GM21381 (cell line): ENCODE measurements at regions not wholly inside any gene's neighbourhood (a gene's known extent, or its start where the extent isn't known, plus 50 kb on each side); places are given as distances from the start of the nearest gene placed in this dataset.

Source experiments
- ATAC-seq: cut with Tn5 transposase; IDR thresholded peaks from one replicate; pipeline ENCODE4 v1.9.1; 2021; ENCODE audit warnings: mild to moderate bottlenecking, moderate library complexity; ENCODE audit not compliant: unreplicated experiment

GRCh38 chr5:31049936-31050704 lies 143.4 kb upstream of the CDH6 start:
- no peak for ATAC-seq

GRCh38 chr5:31049461-31049860 lies 144.0 kb upstream of the CDH6 start:
- ATAC-seq = no peak

GRCh38 chr5:31048282-31049270 lies 144.9 kb upstream of the CDH6 start:
- ATAC-seq = no peak

- no peak for ATAC-seq
Observed at GRCh38 chr5:31047621-31048020, 145.9 kb upstream of the CDH6 start.

GRCh38 chr5:31047007-31047406 lies 146.5 kb upstream of the CDH6 start:
- ATAC-seq = no peak

- no peak for ATAC-seq
Observed at GRCh38 chr5:31036411-31036810, 157.1 kb upstream of the CDH6 start.

- ATAC-seq = no peak
Observed at GRCh38 chr5:31033295-31033694, 160.2 kb upstream of the CDH6 start.

- no peak for ATAC-seq
Observed at GRCh38 chr5:31029925-31030324, 163.6 kb upstream of the CDH6 start.

GRCh38 chr5:31027721-31028120 lies 165.8 kb upstream of the CDH6 start:
- no peak for ATAC-seq

- no peak for ATAC-seq
Observed at GRCh38 chr5:31023105-31023504, 170.4 kb upstream of the CDH6 start.

- no peak for ATAC-seq
Observed at GRCh38 chr5:31021181-31021624, 172.3 kb upstream of the CDH6 start.

- ATAC-seq = no peak
Observed at GRCh38 chr5:31008231-31008630, 185.3 kb upstream of the CDH6 start.

- ATAC-seq = no peak
Observed at GRCh38 chr5:31007672-31008071, 185.8 kb upstream of the CDH6 start.

GRCh38 chr5:31000287-31000686 lies 193.2 kb upstream of the CDH6 start:
- ATAC-seq = no peak

GRCh38 chr5:30997681-30998080 lies 195.8 kb upstream of the CDH6 start:
- no peak for ATAC-seq

GRCh38 chr5:30994902-30995301 lies 198.6 kb upstream of the CDH6 start:
- ATAC-seq = no peak

- ATAC-seq = no peak
Observed at GRCh38 chr5:30994176-30994575, 199.3 kb upstream of the CDH6 start.

GRCh38 chr5:30991462-30991861 lies 202.0 kb upstream of the CDH6 start:
- no peak for ATAC-seq

- ATAC-seq = no peak
Observed at GRCh38 chr5:30981576-30981975, 211.9 kb upstream of the CDH6 start.

GRCh38 chr5:30968971-30969370 lies 224.5 kb upstream of the CDH6 start:
- ATAC-seq = no peak

GRCh38 chr5:30960036-30960435 lies 233.4 kb upstream of the CDH6 start:
- ATAC-seq = no peak

GRCh38 chr5:30959238-30959637 lies 234.2 kb upstream of the CDH6 start:
- ATAC-seq = no peak
